Neutrophil (primary cell): ENCODE measurements at regions not wholly inside any gene's neighbourhood (a gene's known extent, or its start where the extent isn't known, plus 50 kb on each side); places are given as distances from the start of the nearest gene placed in this dataset.
"Not testable (repeated sequence)": the region's sequence is repeated elsewhere in the genome, so short reads cannot be mapped to it uniquely, and the experiment has no call there.

ENCODE experiments used
- H3K27ac ChIP-seq: fragments of 200-600 bp; sonication (generic); 2 replicates; pipeline ENCODE4 v1.5.1; 2016; ENCODE audit warnings: mild to moderate bottlenecking, moderate library complexity
- H3K27me3 ChIP-seq: fragments of 200-600 bp; sonication (generic); 2 replicates; pipeline ENCODE4 v1.6.0; 2016; ENCODE audit warnings: mild to moderate bottlenecking
- H3K36me3 ChIP-seq: fragments of 200-600 bp; sonication (generic); 2 replicates; pipeline ENCODE4 v1.5.1; 2017
- H3K4me1 ChIP-seq, 2 experiments: fragments of 200-600 bp in 1 of 2; sonication (generic) in 1 of 2; 1 replicate in 1 of 2; 2 replicates in 1 of 2; pipeline versions ENCODE4 v1.5.1 to v1.6.1; 2013 to 2016; ENCODE audit warnings: low read depth in 1 of 2, low read length in 1 of 2, mild to moderate bottlenecking in 1 of 2, moderate library complexity in 1 of 2; ENCODE audit not compliant: control insufficient read depth in 1 of 2, insufficient read depth in 1 of 2
- H3K4me3 ChIP-seq, 2 experiments: fragments of 200-600 bp in 1 of 2; sonication (generic) in 1 of 2; 1 replicate in 1 of 2; 2 replicates in 1 of 2; pipeline ENCODE4 v1.5.1; 2013 to 2016; ENCODE audit warnings: low read depth in 1 of 2, low read length in 1 of 2, mild to moderate bottlenecking in 1 of 2, moderate library complexity in 1 of 2
- H3K9me3 ChIP-seq: fragments of 200-600 bp; sonication (generic); 2 replicates; pipeline ENCODE4 v1.5.1; 2016
- CTCF ChIP-seq: fragments of 200-600 bp; sonication (generic); IDR thresholded peaks from 2 replicates; pipeline ENCODE4 v1.5.1; 2016; ENCODE audit warnings: antibody characterized with exemption

GRCh38 chr4:3599951-3600350 is 67.7 kb upstream of the LRPAP1 start:
- Histone ChIP-seq H3K9me3 (no peaks in the 10 kb centered on the region), H3K27me3 (no peaks in the 10 kb centered on the region), H3K4me1 (no peaks in the 10 kb centered on the region)

GRCh38 chr4:3598695-3599227 is 66.5 kb upstream of the LRPAP1 start:
- no peak for TF ChIP-seq CTCF
- no peaks in the 10 kb centered on the region for H3K27me3 ChIP-seq
- no peaks in the 10 kb centered on the region for H3K9me3 ChIP-seq
- no peak overlapping the region for H3K4me3 ChIP-seq
- no peaks in the 10 kb centered on the region for H3K36me3 ChIP-seq
- H3K4me1 ChIP-seq = no peaks in the 10 kb centered on the region
- H3K27ac ChIP-seq = no peak overlapping the region

More at GRCh38 chr4:3599951-3600350, 67.7 kb upstream of the LRPAP1 start:
- H3K4me3 ChIP-seq = no peak overlapping the region
- H3K36me3 ChIP-seq = no peaks in the 10 kb centered on the region
- no peak for TF ChIP-seq CTCF
- H3K27ac ChIP-seq = no peak overlapping the region

- H3K27ac ChIP-seq, H3K36me3 ChIP-seq, H3K4me1 ChIP-seq, H3K9me3 ChIP-seq, H3K27me3 ChIP-seq, H3K4me3 ChIP-seq: not testable (repeated sequence)
Observed at GRCh38 chr4:3597896-3598505, 65.8 kb upstream of the LRPAP1 start.

GRCh38 chr4:3596957-3597733 is 64.9 kb upstream of the LRPAP1 start:
- H3K36me3 ChIP-seq, H3K4me3 ChIP-seq, H3K27me3 ChIP-seq, H3K27ac ChIP-seq, H3K4me1 ChIP-seq, H3K9me3 ChIP-seq: not testable (repeated sequence)

- not testable (repeated sequence) for H3K4me1 ChIP-seq
Observed at GRCh38 chr4:3595627-3596291, 63.5 kb upstream of the LRPAP1 start.

GRCh38 chr4:3594751-3595150 is 62.5 kb upstream of the LRPAP1 start:
- not testable (repeated sequence) for H3K27ac ChIP-seq, H3K4me3 ChIP-seq, H3K27me3 ChIP-seq, H3K36me3 ChIP-seq, H3K9me3 ChIP-seq, H3K4me1 ChIP-seq

More at GRCh38 chr4:3595627-3596291, 63.5 kb upstream of the LRPAP1 start:
- H3K36me3 ChIP-seq, H3K27me3 ChIP-seq, H3K4me3 ChIP-seq, H3K27ac ChIP-seq, H3K9me3 ChIP-seq: not testable (repeated sequence)

- H3K9me3 ChIP-seq, H3K36me3 ChIP-seq, H3K4me1 ChIP-seq, H3K27me3 ChIP-seq, H3K27ac ChIP-seq, H3K4me3 ChIP-seq: not testable (repeated sequence)
Observed at GRCh38 chr4:3589946-3590924, 58.0 kb upstream of the LRPAP1 start.

GRCh38 chr4:3589379-3589778 is 57.2 kb upstream of the LRPAP1 start:
- H3K9me3 ChIP-seq, H3K27me3 ChIP-seq, H3K27ac ChIP-seq, H3K36me3 ChIP-seq, H3K4me1 ChIP-seq, H3K4me3 ChIP-seq: not testable (repeated sequence)

GRCh38 chr4:3588517-3589194 is 56.4 kb upstream of the LRPAP1 start:
- not testable (repeated sequence) for H3K27me3 ChIP-seq, H3K36me3 ChIP-seq, H3K4me3 ChIP-seq, H3K9me3 ChIP-seq, H3K27ac ChIP-seq, H3K4me1 ChIP-seq

GRCh38 chr4:3586596-3586995 is 54.4 kb upstream of the LRPAP1 start:
- not testable (repeated sequence) for H3K27me3 ChIP-seq, H3K27ac ChIP-seq, H3K36me3 ChIP-seq, H3K4me3 ChIP-seq, H3K4me1 ChIP-seq, H3K9me3 ChIP-seq
